K562 (cell line): ENCODE measurements at regions not wholly inside any gene's neighbourhood (a gene's known extent, or its start where the extent isn't known, plus 50 kb on each side); places are given as distances from the start of the nearest gene placed in this dataset.

Experiments
- CBX1 ChIP-seq: sonication (generic); IDR thresholded peaks from 2 replicates; pipeline ENCODE4 v1.6.1; 2016; ENCODE audit warnings: antibody characterized with exemption, low read depth, mild to moderate bottlenecking
- EP300 ChIP-seq: IDR thresholded peaks from 2 replicates; pipeline ENCODE4 v1.6.1; 2012; ENCODE audit warnings: low read length, improper control_type of control experiment
- FOXJ3 ChIP-seq: sonication (generic); formaldehyde crosslinking; IDR thresholded peaks from 2 replicates; pipeline ENCODE4 v1.4.0; 2020; ENCODE audit warnings: mild to moderate bottlenecking, missing genetic modification reagents
- FOXM1 ChIP-seq, 2 experiments: fragments of 450-650 bp in 1 of 2; sonication (generic) in 1 of 2; formaldehyde crosslinking in 1 of 2; IDR thresholded peaks; 2 replicates each; pipeline versions ENCODE4 v1.6.1 to v1.9.0; 2017 to 2022; ENCODE audit warnings: low read depth in 2 of 2, mild to moderate bottlenecking in 2 of 2, missing genetic modification reagents in 1 of 2, moderate library complexity in 1 of 2
- IRF1 ChIP-seq: sonication (generic); formaldehyde crosslinking; IDR thresholded peaks from 2 replicates; pipeline ENCODE4 v1.8.0; 2022; ENCODE audit warnings: missing genetic modification reagents, mild to moderate bottlenecking, borderline replicate concordance
- JUND ChIP-seq, 2 experiments: IDR thresholded peaks; 2 replicates in 1 of 2; 3 replicates in 1 of 2; pipeline ENCODE4 v1.6.1; 2011; ENCODE audit warnings: borderline replicate concordance in 2 of 2, low read depth in 2 of 2, low read length in 2 of 2, improper control_type of control experiment in 1 of 2, missing biosample characterization in 1 of 2, missing genetic modification characterization in 1 of 2, missing genetic modification reagents in 1 of 2
- KLF16 ChIP-seq: IDR thresholded peaks from 2 replicates; pipeline ENCODE4 v1.6.1; 2016; ENCODE audit warnings: antibody characterized with exemption
- POLR2AphosphoS5 ChIP-seq: IDR thresholded peaks from 2 replicates; pipeline ENCODE4 v1.6.1; 2011; ENCODE audit warnings: mild to moderate bottlenecking, low read depth, low read length, moderate library complexity; ENCODE audit not compliant: control insufficient read depth, insufficient read depth
- ZNF3 ChIP-seq: fragments of 250-450 bp; sonication (Bioruptor Pico); IDR thresholded peaks from 2 replicates; pipeline ENCODE4 v1.5.0; 2021; ENCODE audit warnings: mild to moderate bottlenecking, moderate library complexity
- ZNF384 ChIP-seq: IDR thresholded peaks from 2 replicates; pipeline ENCODE4 v1.6.1; 2012; ENCODE audit warnings: low read depth, low read length, improper control_type of control experiment
- ZNF511 ChIP-seq: sonication (generic); formaldehyde crosslinking; IDR thresholded peaks from 2 replicates; pipeline ENCODE4 v1.8.0; 2022; ENCODE audit warnings: mild to moderate bottlenecking, missing genetic modification reagents
- TF ChIP-seq, protein P1 (sequence below), 3 experiments: IDR thresholded peaks in 2 of 3; conservative IDR thresholded peaks in 1 of 3; 2 replicates each; pipeline ENCODE4 v1.5.1; 2011 to 2012; ENCODE audit warnings: low read length in 3 of 3, mild to moderate bottlenecking in 3 of 3, control low read depth in 2 of 3, improper control_type of control experiment in 1 of 3, inconsistent platforms in 1 of 3, low read depth in 1 of 3, mixed read lengths in 1 of 3, moderate library complexity in 1 of 3; ENCODE audit not compliant: insufficient read depth in 2 of 3
- TF ChIP-seq, protein P2 (sequence below): fragments of 250-450 bp; sonication (Bioruptor Pico); IDR thresholded peaks from 2 replicates; pipeline ENCODE4 v1.5.0; 2021

DNA sequence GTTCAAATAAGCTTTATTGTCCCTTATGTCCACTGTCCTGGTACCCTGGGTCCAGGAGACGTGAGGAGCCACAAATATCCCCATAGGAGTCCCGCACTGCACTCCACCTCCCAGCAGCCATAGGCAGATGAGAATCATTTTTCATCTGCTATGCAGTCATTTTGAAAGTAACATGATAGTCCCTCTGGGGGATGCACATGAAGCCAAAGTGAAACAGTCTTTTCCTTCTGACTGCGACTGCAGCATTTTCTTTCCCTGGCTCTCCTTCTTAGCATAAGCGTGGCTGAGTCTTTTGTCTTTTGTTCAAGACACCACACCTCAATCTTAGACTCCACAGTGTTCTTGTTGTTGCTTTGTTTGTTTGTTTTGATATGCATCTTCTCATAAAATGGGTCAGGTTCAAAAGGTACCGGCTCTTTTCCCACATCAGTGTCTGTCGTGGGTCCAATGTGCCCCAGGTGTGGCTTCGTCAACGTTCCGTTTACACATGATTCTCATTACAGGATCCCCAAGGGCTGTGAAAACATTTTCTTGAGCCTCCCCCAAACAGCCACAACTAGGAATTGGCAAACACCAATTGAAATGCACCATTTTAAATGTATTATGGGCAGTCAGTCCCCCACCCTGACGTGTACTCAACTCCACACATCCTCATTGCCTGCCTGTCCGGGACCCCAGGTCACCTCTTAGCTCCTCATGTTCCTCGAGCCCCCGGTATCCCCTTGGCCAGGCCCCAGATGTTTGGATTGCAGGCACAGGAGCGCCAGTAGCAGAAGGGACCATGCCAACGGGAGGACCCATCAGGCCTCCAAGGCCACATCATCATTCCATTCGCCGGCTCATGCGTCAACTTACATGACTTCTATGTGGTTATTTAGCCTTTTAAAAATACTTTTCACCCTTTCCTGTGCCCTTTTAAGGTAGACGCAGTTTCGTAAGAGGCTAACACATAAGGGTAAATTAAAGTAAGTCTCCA lies 237.8 kb upstream of the DAPK1 start:
- TF ChIP-seq ZNF511 (CRISPR knock-in tag) (no peak), POLR2AphosphoS5 (no peak), ZNF3 (no peak), EP300 (no peak), JUND (IDR thresholded peaks at IDR 0.05; ENCODE audit: borderline replicate concordance, low read depth, low read length) (no peak), JUND (tag; IDR thresholded peaks at IDR 0.05; ENCODE audit: borderline replicate concordance, low read depth, low read length) (no peak), CBX1 (no peak), FOXJ3 (CRISPR knock-in tag) (no peak), KLF16 (no peak), IRF1 (no peak), FOXM1 (IDR thresholded peaks at IDR 0.05; ENCODE audit: low read depth) (no peak), FOXM1 (CRISPR knock-in tag; IDR thresholded peaks at IDR 0.05; ENCODE audit: low read depth) (no peak), ZNF384 (no peak)
- TF ChIP-seq, protein P1, sequence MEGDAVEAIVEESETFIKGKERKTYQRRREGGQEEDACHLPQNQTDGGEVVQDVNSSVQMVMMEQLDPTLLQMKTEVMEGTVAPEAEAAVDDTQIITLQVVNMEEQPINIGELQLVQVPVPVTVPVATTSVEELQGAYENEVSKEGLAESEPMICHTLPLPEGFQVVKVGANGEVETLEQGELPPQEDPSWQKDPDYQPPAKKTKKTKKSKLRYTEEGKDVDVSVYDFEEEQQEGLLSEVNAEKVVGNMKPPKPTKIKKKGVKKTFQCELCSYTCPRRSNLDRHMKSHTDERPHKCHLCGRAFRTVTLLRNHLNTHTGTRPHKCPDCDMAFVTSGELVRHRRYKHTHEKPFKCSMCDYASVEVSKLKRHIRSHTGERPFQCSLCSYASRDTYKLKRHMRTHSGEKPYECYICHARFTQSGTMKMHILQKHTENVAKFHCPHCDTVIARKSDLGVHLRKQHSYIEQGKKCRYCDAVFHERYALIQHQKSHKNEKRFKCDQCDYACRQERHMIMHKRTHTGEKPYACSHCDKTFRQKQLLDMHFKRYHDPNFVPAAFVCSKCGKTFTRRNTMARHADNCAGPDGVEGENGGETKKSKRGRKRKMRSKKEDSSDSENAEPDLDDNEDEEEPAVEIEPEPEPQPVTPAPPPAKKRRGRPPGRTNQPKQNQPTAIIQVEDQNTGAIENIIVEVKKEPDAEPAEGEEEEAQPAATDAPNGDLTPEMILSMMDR (IDR thresholded peaks at IDR 0.05 in 2 of 3, conservative IDR thresholded peaks at IDR 0.05 in 1 of 3; ENCODE audit: insufficient read depth in 2 of 3, low read depth in 1 of 3, low read length in 3 of 3) = no peak
- TF ChIP-seq, protein P2, sequence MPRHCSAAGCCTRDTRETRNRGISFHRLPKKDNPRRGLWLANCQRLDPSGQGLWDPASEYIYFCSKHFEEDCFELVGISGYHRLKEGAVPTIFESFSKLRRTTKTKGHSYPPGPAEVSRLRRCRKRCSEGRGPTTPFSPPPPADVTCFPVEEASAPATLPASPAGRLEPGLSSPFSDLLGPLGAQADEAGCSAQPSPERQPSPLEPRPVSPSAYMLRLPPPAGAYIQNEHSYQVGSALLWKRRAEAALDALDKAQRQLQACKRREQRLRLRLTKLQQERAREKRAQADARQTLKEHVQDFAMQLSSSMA (CRISPR knock-in tag) = no peak
